ENCODE measurements at regions not wholly inside any gene's neighbourhood (a gene's known extent, or its start where the extent isn't known, plus 50 kb on each side); places are given as distances from the start of the nearest gene placed in this dataset.

GRCh38 chr2:103130857-103131256, 369.0 kb downstream of the TMEM182 start (continued):
- TF ChIP-seq EGR1 (IDR thresholded peaks at IDR 0.05; ENCODE audit: borderline replicate concordance, low read depth, low read length), result no peak
- TF ChIP-seq PHF8 (conservative IDR thresholded peaks at IDR 0.05; ENCODE audit: low read depth, low read length), result no peak
- no peak for TF ChIP-seq HDAC2 (IDR thresholded peaks at IDR 0.05; ENCODE audit: borderline replicate concordance in 1 of 2, low read depth in 2 of 2, low read length in 2 of 2)
- TF ChIP-seq, protein P1, sequence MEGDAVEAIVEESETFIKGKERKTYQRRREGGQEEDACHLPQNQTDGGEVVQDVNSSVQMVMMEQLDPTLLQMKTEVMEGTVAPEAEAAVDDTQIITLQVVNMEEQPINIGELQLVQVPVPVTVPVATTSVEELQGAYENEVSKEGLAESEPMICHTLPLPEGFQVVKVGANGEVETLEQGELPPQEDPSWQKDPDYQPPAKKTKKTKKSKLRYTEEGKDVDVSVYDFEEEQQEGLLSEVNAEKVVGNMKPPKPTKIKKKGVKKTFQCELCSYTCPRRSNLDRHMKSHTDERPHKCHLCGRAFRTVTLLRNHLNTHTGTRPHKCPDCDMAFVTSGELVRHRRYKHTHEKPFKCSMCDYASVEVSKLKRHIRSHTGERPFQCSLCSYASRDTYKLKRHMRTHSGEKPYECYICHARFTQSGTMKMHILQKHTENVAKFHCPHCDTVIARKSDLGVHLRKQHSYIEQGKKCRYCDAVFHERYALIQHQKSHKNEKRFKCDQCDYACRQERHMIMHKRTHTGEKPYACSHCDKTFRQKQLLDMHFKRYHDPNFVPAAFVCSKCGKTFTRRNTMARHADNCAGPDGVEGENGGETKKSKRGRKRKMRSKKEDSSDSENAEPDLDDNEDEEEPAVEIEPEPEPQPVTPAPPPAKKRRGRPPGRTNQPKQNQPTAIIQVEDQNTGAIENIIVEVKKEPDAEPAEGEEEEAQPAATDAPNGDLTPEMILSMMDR (IDR thresholded peaks at IDR 0.05; ENCODE audit: control extremely low read depth in 1 of 3, insufficient read depth in 1 of 3, low read depth in 1 of 3, low read length in 3 of 3), result no peak
- no peak for TF ChIP-seq CBX8 (IDR thresholded peaks at IDR 0.05; ENCODE audit: borderline replicate concordance, low read depth, low read length)
